Uterus (tissue), 3 donors: ENCODE measurements at regions not wholly inside any gene's neighbourhood (a gene's known extent, or its start where the extent isn't known, plus 50 kb on each side); places are given as distances from the start of the nearest gene placed in this dataset.

ENCODE experiments used
- DNase-seq, 2 donors: peaks; one replicate each; pipeline ENCODE4 v3.0.0-alpha.2; 2019 to 2020
- H3K27ac ChIP-seq, 2 donors: fragments of 200-600 bp; sonication (generic); 1 replicate in 1 of 2; 2 replicates in 1 of 2; pipeline ENCODE4 v1.5.1; 2016 to 2018
- H3K27me3 ChIP-seq, 2 donors: fragments of 200-600 bp; sonication (generic); one replicate each; pipeline ENCODE4 v1.5.1; 2018 to 2019; ENCODE audit warnings: control low read depth in 1 of 2
- H3K36me3 ChIP-seq, 2 donors: fragments of 200-600 bp; sonication (generic); one replicate each; pipeline ENCODE4 v1.5.1; 2019; ENCODE audit warnings: control low read depth in 1 of 2
- H3K4me1 ChIP-seq, 2 donors: fragments of 200-600 bp; sonication (generic); one replicate each; pipeline ENCODE4 v1.5.1; 2018 to 2019; ENCODE audit warnings: control low read depth in 1 of 2
- H3K4me3 ChIP-seq, 2 donors: fragments of 200-600 bp; sonication (generic); 1 replicate in 1 of 2; 2 replicates in 1 of 2; pipeline ENCODE4 v1.5.1; 2018 to 2019; ENCODE audit warnings: mild to moderate bottlenecking in 1 of 2
- H3K9me3 ChIP-seq, 2 donors: fragments of 200-600 bp; sonication (generic); one replicate each; pipeline ENCODE4 v1.5.1; 2019; ENCODE audit warnings: control low read depth in 1 of 2
- POLR2A ChIP-seq, 2 donors: fragments of 450-650 bp; IDR thresholded peaks; one replicate each; pipeline ENCODE4 v1.6.1; 2016; ENCODE audit warnings: antibody characterized with exemption in 2 of 2, mild to moderate bottlenecking in 1 of 2, moderate library complexity in 1 of 2
- intact Hi-C: fragments of 100-400 bp; cut with DNase I; formaldehyde crosslinking; loops from one replicate; pipeline ENCODE4 v1.15.1; 2023; ENCODE audit warnings: low total_unique reads
- TF ChIP-seq, protein P1 (sequence below), 4 experiments: fragments of 200-600 bp in 2 of 4; fragments of 450-650 bp in 2 of 4; sonication (generic) in 2 of 4; IDR thresholded peaks; one replicate each; pipeline ENCODE4 v1.5.1; 2016 to 2019; ENCODE audit warnings: antibody characterized with exemption in 4 of 4, mild to moderate bottlenecking in 2 of 4, moderate library complexity in 1 of 4
- donor health status: DM: yes; HTN: yes; CAD: no.

DNA sequence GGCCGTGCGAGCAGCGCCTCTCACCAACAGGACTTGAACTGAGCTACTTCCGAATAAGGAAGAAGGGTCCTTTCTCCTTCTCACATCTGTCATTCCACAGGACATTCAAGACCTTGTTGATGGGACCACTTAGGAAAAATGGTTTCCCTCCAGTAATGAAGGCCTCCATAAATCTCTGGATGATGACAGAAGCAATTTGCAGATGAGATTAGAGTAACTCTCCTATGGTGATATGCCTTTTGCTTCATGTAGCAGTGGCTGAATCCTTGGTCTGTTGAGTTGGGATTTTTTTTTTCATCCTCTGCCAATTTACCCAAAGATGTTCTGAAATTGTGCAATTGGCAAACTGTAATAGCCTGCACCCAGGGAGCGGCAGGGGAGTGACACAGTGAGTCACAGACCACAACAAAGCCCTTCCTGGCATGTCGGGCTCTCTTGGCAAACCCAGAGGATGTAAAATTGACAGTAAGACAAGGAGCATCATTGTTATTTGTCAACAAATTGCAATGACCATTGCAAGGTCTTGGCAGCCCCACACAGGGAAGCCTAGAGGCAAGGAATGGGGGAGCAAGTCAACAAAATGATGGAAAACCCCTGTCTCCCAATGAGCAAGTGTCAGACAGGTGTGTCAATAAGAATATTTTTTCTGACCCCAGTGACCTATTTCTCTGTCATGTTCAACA is 275.9 kb downstream of the ACTL7B start:
- TF ChIP-seq POLR2A (IDR thresholded peaks at IDR 0.05), result no peak
- TF ChIP-seq, protein P1, sequence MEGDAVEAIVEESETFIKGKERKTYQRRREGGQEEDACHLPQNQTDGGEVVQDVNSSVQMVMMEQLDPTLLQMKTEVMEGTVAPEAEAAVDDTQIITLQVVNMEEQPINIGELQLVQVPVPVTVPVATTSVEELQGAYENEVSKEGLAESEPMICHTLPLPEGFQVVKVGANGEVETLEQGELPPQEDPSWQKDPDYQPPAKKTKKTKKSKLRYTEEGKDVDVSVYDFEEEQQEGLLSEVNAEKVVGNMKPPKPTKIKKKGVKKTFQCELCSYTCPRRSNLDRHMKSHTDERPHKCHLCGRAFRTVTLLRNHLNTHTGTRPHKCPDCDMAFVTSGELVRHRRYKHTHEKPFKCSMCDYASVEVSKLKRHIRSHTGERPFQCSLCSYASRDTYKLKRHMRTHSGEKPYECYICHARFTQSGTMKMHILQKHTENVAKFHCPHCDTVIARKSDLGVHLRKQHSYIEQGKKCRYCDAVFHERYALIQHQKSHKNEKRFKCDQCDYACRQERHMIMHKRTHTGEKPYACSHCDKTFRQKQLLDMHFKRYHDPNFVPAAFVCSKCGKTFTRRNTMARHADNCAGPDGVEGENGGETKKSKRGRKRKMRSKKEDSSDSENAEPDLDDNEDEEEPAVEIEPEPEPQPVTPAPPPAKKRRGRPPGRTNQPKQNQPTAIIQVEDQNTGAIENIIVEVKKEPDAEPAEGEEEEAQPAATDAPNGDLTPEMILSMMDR (IDR thresholded peaks at IDR 0.05), result no peak
- Histone ChIP-seq H3K4me1 (no peaks in the 10 kb centered on the region), H3K27ac (no peak overlapping the region), H3K27me3 (no peaks in the 10 kb centered on the region), H3K9me3 (no peaks in the 10 kb centered on the region), H3K36me3 (no peaks in the 10 kb centered on the region), H3K4me3 (no peak overlapping the region)
- DNase-seq, result no peak
- intact Hi-C loops, result no loop called here

DNA sequence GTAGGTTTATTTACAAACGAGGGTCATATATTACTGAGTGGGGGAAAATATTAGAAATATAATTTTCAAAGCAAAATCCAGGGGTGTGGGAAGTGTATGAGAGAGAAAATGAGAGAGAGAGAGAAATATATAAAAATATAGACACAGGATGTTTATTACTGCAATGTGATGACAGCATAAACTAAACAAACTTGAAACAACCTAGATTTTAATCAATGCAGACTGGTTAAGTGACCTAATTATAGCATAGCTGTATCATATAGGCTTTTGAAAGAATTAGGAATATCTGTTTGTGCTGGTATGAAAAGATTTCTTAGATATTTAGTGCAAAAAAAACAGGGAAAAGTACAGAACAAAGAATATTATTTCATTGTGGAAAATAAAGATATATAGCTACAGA is 280.5 kb downstream of the ACTL7B start:
- intact Hi-C loops, result no loop called here
- Histone ChIP-seq H3K27ac (no peak overlapping the region), H3K9me3 (no peaks in the 10 kb centered on the region), H3K4me3 (no peak overlapping the region), H3K36me3 (no peaks in the 10 kb centered on the region), H3K4me1 (no peaks in the 10 kb centered on the region), H3K27me3 (no peaks in the 10 kb centered on the region)
- TF ChIP-seq, protein P1 (IDR thresholded peaks at IDR 0.05), result no peak
- TF ChIP-seq POLR2A (IDR thresholded peaks at IDR 0.05), result no peak
- no peak for DNase-seq

DNA sequence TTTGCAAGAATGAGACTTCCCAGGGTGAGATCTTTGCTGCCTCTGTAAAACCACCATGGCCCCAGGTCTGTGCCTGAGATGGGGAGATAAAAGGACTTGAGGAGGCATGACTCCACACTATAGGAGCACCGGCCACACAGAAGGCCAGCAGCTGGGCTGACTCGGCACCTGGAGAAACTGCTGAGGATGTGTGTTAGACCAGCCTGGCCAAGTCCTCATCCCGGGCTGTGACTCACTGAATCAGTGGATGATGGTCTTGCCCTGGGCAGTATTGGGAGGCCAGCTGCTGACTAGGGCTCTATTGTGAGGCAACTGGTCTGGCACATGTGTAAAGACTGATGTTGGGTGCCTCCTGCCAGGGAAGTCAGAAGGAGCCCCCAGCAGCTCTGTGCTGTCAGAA is 286.2 kb downstream of the ACTL7B start:
- TF ChIP-seq POLR2A (IDR thresholded peaks at IDR 0.05), result no peak
- TF ChIP-seq, protein P1 (IDR thresholded peaks at IDR 0.05), result no peak
- H3K27me3 ChIP-seq, result no peaks in the 10 kb centered on the region
- DNase-seq, result no peak
- no peaks in the 10 kb centered on the region for H3K4me1 ChIP-seq
- no peaks in the 10 kb centered on the region for H3K9me3 ChIP-seq
- no peak overlapping the region for H3K27ac ChIP-seq
- no peaks in the 10 kb centered on the region for H3K36me3 ChIP-seq
- intact Hi-C loops, result loop anchor here (10.0 kb wide), 1 partner anchor 1105 kb away; no protein-coding TSS in a partner anchor
- no peak overlapping the region for H3K4me3 ChIP-seq

DNA sequence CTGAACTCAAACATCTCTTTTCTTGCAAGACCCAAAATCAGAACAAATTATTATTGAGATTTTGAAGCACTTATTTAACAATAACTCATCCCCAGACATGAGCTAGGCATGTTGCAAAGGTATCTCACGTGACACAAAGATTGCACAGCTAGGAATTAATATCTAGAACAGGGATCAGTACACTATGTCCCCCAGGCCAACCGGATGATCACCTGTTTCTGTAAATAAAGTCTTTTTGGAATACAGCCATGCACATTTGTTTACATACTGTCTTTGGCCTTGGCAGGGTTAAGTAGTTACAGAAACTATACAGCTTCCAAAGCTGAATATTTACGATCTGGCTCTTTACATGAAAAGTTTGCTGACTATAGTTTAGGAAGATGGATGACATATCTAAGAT is 287.7 kb downstream of the ACTL7B start:
- H3K4me3 ChIP-seq, result no peak overlapping the region
- no peaks in the 10 kb centered on the region for H3K36me3 ChIP-seq
- H3K27me3 ChIP-seq, result no peaks in the 10 kb centered on the region
- no peaks in the 10 kb centered on the region for H3K9me3 ChIP-seq
- intact Hi-C loops, result loop anchor here (10.0 kb wide), 1 partner anchor 1103 kb away; no protein-coding TSS in a partner anchor
- DNase-seq, result no peak
- H3K27ac ChIP-seq, result no peak overlapping the region
- TF ChIP-seq, protein P1 (IDR thresholded peaks at IDR 0.05), result no peak
- TF ChIP-seq POLR2A (IDR thresholded peaks at IDR 0.05), result no peak
- no peaks in the 10 kb centered on the region for H3K4me1 ChIP-seq

DNA sequence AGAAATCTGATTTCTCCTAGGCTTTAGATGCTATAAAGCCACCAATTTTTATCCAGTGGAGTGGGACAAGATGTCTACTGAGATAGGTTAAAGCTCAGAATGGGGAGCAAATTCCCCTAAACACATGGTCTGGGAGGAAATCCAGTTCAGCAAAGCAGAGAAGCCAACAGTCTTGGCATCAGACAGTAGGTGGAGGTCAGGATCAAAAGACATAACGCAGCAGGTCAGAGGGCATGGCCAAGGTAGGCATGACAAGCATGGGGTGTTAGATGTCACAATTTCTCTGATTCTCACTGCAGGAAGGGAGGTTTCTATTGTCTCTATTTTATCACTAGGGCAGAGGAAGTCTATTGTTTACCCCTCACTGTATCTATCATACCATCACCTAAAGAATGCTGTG is 288.2 kb downstream of the ACTL7B start:
- Histone ChIP-seq H3K4me3 (no peak overlapping the region), H3K27ac (no peak overlapping the region), H3K4me1 (no peaks in the 10 kb centered on the region), H3K9me3 (no peaks in the 10 kb centered on the region), H3K27me3 (no peaks in the 10 kb centered on the region), H3K36me3 (no peaks in the 10 kb centered on the region)
- TF ChIP-seq, protein P1 (IDR thresholded peaks at IDR 0.05), result no peak
- no peak for TF ChIP-seq POLR2A (IDR thresholded peaks at IDR 0.05)
- intact Hi-C loops, result loop anchor here (10.0 kb wide), 1 partner anchor 1103 kb away; no protein-coding TSS in a partner anchor
- no peak for DNase-seq
